Epithelial cell of proximal tubule (primary cell): ENCODE measurements at regions not wholly inside any gene's neighbourhood (a gene's known extent, or its start where the extent isn't known, plus 50 kb on each side); places are given as distances from the start of the nearest gene placed in this dataset.

ENCODE experiments used
- DNase-seq: peaks from one replicate; pipeline ENCODE4 v3.0.0-alpha.2; 2011; ENCODE audit warnings: low read depth
- H3K4me3 ChIP-seq: 2 replicates; pipeline ENCODE4 v1.5.1; 2011; ENCODE audit warnings: low read depth, mild to moderate bottlenecking, low read length
- TF ChIP-seq, protein P1 (sequence below): conservative IDR thresholded peaks from 2 replicates; pipeline ENCODE4 v1.5.1; 2012; ENCODE audit warnings: low read depth, mild to moderate bottlenecking, low read length

- H3K4me3 ChIP-seq, result no peak overlapping the region
- DNase-seq, result no peak
- TF ChIP-seq, protein P1, sequence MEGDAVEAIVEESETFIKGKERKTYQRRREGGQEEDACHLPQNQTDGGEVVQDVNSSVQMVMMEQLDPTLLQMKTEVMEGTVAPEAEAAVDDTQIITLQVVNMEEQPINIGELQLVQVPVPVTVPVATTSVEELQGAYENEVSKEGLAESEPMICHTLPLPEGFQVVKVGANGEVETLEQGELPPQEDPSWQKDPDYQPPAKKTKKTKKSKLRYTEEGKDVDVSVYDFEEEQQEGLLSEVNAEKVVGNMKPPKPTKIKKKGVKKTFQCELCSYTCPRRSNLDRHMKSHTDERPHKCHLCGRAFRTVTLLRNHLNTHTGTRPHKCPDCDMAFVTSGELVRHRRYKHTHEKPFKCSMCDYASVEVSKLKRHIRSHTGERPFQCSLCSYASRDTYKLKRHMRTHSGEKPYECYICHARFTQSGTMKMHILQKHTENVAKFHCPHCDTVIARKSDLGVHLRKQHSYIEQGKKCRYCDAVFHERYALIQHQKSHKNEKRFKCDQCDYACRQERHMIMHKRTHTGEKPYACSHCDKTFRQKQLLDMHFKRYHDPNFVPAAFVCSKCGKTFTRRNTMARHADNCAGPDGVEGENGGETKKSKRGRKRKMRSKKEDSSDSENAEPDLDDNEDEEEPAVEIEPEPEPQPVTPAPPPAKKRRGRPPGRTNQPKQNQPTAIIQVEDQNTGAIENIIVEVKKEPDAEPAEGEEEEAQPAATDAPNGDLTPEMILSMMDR, result no peak
Measured at GRCh38 chr14:34135492-34135891, 184.6 kb upstream of the EGLN3 start.

DNA sequence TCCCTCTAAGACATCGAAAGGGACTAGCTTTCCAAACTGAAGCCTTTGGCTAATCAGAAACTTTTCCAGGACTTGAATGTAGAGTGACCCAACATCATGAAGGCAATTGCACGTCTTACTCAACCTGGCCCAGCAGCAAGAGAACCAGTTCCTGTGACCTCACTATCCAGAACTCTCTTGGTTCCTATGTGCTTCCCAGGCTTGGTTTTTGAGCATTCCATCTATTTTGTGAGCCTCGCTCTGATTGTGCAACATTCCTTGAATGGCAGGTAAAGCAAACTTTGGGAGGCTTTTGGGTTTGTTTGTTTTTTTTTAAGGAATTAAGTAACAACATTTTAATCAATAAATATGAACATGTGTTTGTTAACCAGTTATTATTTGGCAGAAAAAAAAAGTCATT is 183.6 kb upstream of the EGLN3 start:
- TF ChIP-seq, protein P1, result no peak
- DNase-seq, result no peak
- H3K4me3 ChIP-seq, result no peak overlapping the region

- TF ChIP-seq, protein P1, result no peak
- H3K4me3 ChIP-seq, result no peak overlapping the region
- no peak for DNase-seq
Measured at GRCh38 chr14:34129927-34130552, 179.2 kb upstream of the EGLN3 start.

- TF ChIP-seq, protein P1, result no peak
Measured at GRCh38 chr14:34128665-34129064, 177.8 kb upstream of the EGLN3 start.

DNA sequence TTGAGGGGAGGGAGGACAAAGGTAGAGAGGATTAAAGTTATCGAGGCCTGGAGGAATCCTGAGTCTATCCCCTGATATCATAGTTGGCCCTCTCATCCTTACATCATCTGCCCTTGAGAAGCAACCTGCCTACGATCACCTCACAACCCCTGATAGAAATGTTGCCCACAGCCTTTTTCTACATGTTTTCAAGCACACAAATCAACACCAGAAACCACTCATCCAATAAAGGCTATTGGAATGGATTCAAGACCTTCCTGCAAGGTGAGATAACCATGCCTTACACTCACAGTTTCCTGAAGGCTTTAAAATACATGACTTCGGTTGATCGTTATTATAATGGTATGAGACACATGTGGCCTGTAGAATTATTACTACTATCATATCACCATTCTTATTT is 175.7 kb upstream of the EGLN3 start:
- no peak for DNase-seq
- TF ChIP-seq, protein P1, result no peak

More at GRCh38 chr14:34128665-34129064, 177.8 kb upstream of the EGLN3 start:
- DNase-seq, result no peak
- no peak overlapping the region for H3K4me3 ChIP-seq

DNA sequence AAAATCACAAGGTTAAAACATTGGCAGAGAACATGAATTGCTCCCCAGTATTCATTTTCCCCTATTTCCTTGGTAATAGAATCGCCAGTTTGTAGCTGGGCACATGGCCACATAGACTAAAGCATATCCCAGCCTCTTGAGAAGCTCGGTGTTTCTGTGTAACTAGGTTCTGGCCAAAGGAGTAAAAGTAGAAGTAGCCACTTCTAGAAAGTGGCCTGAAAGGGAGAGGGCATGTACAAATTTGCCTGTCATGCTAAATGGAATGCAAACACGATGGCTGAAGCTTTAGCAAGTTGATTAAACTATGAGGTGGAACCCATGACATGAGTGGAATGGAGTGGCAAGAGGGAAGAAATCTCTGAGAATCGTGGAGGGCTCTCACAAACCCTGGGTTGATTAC is 173.7 kb upstream of the EGLN3 start:
- TF ChIP-seq, protein P1, result no peak
- no peak overlapping the region for H3K4me3 ChIP-seq
- no peak for DNase-seq

More for the DNA sequence above, 175.7 kb upstream of the EGLN3 start:
- H3K4me3 ChIP-seq, result no peak overlapping the region

DNA sequence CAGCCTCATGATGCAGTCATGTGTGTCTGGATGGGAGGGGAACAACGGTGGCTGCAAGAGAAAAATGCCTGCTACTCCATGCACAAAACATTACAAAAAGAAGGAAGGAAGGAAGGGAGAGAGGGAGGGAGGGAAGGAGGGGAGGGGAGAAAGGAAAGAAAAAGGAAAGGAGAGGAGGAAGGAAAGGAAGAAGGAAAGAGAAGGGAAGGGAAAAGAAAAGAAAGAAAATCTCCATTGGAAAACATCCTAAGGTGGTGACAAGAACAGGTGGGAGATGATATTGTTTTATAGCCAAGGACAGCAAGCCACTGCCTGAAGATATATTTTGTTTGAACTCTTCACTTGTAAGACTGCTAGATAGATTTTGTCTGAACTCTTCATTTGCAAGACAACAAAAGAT is 171.8 kb upstream of the EGLN3 start:
- DNase-seq, result no peak
- no peak overlapping the region for H3K4me3 ChIP-seq
- TF ChIP-seq, protein P1, result no peak
